ENCODE measurements at regions not wholly inside any gene's neighbourhood (a gene's known extent, or its start where the extent isn't known, plus 50 kb on each side); places are given as distances from the start of the nearest gene placed in this dataset. TPM values are rescaled to one million over a fixed set of nuclear protein-coding genes. Genes with fewer than 3 reads are reported as not detected.
"Not testable (repeated sequence)": the region's sequence is repeated elsewhere in the genome, so short reads cannot be mapped to it uniquely, and the experiment has no call there.

DNA sequence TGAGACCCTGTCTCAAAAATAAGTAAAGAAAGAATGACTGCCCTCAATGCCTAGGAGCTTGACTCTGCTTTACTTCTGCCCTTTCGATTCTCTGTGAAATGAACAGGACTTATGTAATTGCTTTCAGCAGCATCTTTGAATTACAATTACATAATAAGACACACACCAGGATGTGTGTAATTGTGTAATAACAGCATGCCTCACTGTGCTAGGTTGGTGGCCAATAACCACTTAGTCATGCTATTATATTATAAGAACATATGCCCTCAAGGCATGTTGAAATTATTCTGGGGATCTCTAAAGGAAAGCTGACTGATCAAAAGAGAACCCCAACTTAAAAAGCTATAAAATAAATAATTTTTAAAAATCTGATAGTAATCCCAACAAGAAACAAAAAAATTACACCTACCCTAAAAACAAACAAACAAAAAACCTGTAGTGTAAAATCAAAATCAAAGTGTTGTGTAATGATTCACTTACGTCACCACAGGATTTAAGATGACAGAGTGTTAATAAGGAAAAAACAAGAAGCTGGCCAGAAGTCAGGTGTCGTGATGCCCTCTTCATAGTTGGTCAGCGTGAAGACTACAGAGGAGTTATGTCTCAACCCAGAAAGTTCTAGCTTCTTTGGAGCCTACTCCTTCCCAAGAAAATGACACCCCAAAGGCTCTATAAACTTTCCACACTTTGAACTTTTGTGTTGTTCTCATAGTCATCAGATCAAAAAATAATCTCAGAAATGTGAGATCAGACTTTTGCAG, 70.5 kb upstream of the NBPF11 start:
- not testable (repeated sequence) for DNase-seq (ENCODE audit: low spot score in 2 of 2); FAIRE-seq

DNA sequence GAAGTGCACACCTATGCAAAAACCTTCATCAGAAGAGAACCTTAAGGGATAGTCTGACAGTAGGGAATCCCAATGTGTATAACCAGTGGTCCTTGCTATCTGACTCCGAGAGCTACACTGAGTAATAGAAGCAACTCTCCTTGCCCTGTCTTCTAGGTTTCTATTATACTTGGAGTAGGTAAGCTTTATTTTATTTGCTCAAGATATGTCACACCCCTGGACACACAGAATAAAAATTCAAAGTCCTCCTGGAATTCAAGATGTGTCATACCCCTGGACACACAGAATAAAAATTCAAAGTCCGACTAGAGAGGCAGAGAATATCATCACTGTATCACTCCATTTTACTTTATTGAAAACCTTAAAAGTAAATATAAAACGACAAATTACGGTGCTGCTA, 69.5 kb upstream of the NBPF11 start:
- FAIRE-seq; DNase-seq (ENCODE audit: low spot score in 2 of 2): not testable (repeated sequence)

DNA sequence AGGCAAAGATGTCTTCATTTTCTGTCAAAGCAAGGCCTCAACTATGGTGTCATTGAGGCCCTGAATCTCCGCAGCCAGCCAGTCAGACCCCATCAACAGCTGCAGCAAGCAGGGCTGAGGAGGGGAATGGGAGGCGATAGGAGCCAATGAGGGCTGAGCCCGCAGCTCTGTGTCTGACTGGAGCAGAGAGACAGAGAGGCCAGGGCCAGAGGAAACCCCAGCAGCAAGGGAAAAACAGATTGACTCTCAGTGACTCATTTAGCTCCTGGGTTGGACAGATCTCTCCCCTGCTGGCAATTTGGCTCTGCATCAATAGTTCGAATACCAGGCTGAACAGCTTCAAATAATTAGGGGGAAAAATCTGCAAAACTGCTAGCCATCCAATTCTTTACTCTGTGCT, 67.1 kb upstream of the NBPF11 start:
- not testable (repeated sequence) for DNase-seq (ENCODE audit: low spot score in 2 of 2); FAIRE-seq

DNA sequence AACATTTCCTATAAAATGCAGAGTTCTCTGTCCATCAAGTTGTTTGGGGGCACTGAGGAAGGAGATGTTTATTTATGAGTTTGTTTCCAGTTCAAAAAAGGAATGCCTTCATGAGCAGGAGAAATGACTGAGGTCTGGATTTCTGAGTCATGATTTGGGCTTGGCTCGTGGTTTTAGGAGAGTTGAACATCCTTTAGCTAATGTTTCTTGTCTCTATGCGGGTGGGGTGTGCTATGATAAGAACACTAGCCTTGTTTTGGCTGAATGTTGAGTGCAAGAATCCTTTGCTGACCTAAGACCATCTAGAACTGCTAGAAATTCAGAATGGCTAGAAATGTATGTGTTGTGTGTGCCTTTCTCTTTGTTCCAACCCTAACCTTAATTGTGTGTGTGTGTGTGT, 59.1 kb upstream of the NBPF11 start:
- not testable (repeated sequence) for FAIRE-seq; DNase-seq (ENCODE audit: low spot score in 2 of 2)

DNA sequence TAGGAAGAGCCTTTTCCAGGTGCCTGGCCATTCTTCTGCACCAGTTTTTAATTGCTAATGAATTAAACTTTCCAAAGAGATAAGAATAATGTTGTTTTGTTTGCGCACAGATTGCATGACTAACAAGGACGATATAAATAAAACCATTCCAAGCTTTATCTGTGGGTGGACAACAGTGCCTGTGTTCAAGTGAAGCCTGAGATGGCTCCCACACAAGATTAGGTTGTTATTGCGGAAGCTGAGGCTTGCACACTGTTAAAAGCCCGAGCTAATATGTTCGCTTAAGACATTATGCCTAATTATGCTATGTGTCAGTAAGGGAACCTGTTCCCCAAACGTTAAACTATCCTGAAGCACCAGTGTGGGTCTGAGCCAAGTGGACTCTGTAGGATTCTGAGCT, 58.5 kb upstream of the NBPF11 start:
- not testable (repeated sequence) for DNase-seq (ENCODE audit: low spot score in 2 of 2); FAIRE-seq

DNA sequence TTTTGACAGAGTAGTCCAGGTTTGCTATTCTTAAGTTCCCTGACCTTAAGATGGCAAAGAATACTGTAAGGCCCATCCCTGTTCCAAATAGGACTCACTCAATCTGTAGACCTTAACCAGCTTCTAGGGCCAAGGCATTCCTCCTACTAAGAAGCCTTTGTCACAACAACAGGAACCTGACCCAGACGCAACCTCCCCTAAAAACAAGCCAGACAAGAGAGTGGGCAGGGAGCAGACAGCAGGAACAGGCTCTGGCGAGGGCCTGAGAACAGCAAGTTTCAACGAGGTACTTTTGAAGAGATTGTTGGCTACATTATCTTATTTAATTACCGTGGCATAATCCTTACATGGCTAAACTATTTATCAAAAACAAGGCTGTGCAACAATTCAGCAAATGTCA, 58.1 kb upstream of the NBPF11 start:
- not testable (repeated sequence) for DNase-seq (ENCODE audit: low spot score in 2 of 2); FAIRE-seq

DNA sequence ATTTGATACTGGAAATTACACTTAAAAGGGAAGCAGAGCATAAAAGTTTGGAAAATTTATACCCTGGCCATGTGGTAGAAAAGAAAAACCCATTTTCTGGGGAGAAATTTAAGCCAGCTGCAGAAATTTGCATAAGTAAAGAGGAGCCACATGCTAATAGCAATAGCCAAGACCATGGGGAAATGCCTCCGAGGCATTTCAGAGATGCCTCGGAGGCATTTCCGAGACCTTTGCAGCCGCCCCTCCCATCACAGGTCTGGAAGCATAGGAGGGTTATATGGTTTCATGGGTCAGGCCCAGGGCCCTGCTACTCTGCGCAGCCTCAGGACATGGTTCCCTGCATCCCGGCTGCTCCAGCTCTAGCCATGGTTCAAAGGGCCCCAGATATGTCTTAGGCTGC, 49.9 kb upstream of the NBPF11 start:
- not testable (repeated sequence) for DNase-seq (ENCODE audit: low spot score in 2 of 2); FAIRE-seq

Small RNA genes in the stretch of these regions (small RNA-seq; reads per million reads assigned to genes)
- not detected for gene AC239809.1
- gene MIR6077: not detected
- not detected for gene RF00019
- gene RNU1-120P: 0.10 reads per million
- gene RNU1-122P: 1.1 reads per million, percentile 69 among the genes with 10 or more reads in this experiment
- gene RNU1-13P: 0.18 reads per million
- gene RNVU1-1: 0.43 reads per million, percentile 32 among the genes with 10 or more reads in this experiment
- gene RNVU1-2: not detected
- gene RNVU1-3: 0.25 reads per million, percentile 5 among the genes with 10 or more reads in this experiment

All from frontal cortex (tissue), 4 donors.